ENCODE measurements at regions not wholly inside any gene's neighbourhood (a gene's known extent, or its start where the extent isn't known, plus 50 kb on each side); places are given as distances from the start of the nearest gene placed in this dataset.

- H3K27me3 ChIP-seq (replicated peaks in 1 of 4; ENCODE audit: control insufficient read depth in 3 of 4, extremely low read depth in 1 of 4, insufficient read depth in 3 of 4, low read length in 3 of 4), result no peaks in the 10 kb centered on the region
- no peak overlapping the region for H2BK12ac ChIP-seq (ENCODE audit: low read depth, low read length)
- H3K79me2 ChIP-seq (ENCODE audit: control insufficient read depth in 1 of 2, insufficient read depth in 2 of 2, low read length in 2 of 2), result no peaks in the 10 kb centered on the region
- WGBS, 2 experiments (ENCODE audit: extremely low coverage in 1 of 2, insufficient coverage in 1 of 2, insufficient read length in 1 of 2, insufficient replicate concordance in 2 of 2, low coverage in 1 of 2, low lambda C conversion rate in 2 of 2, missing lambda C conversion rate in 1 of 2), result 91% methylated on average over 4 of the region's 4 CpGs; no CpG with 5 or more reads in 1 of the 2 experiments
- H2AFZ ChIP-seq (ENCODE audit: low read length), result no peak overlapping the region
- H3K4ac ChIP-seq (replicated peaks; ENCODE audit: insufficient read length, low read depth, low read length), result no peak overlapping the region
- DNase-seq (ENCODE audit: low read depth in 1 of 2, low spot score in 2 of 2), result no peak
- H4K8ac ChIP-seq (ENCODE audit: extremely low read depth, insufficient read depth, low read length), result no peak overlapping the region
- no peaks in the 10 kb centered on the region for H3K79me1 ChIP-seq (ENCODE audit: low read depth, low read length)
- no peak overlapping the region for H3K4me3 ChIP-seq (ENCODE audit: extremely low read depth in 1 of 4, insufficient read depth in 2 of 4, low read depth in 3 of 4, low read length in 4 of 4)
- H3K23me2 ChIP-seq (ENCODE audit: low read depth, low read length), result no peaks in the 10 kb centered on the region; the same call in 1 of the 2 replicates
- H2BK20ac ChIP-seq (ENCODE audit: low read length), result no peak overlapping the region
- H3K9me3 ChIP-seq (ENCODE audit: insufficient read depth in 2 of 2, low read depth in 1 of 2, low read length in 1 of 2), result no peaks in the 10 kb centered on the region
- no peak overlapping the region for H2BK120ac ChIP-seq (replicated peaks; ENCODE audit: low read depth, low read length)
- FAIRE-seq, result no peak
- no peak overlapping the region for H3K9ac ChIP-seq (replicated peaks in 1 of 4; ENCODE audit: extremely low read depth in 1 of 4, low read depth in 3 of 4, low read length in 3 of 4)
- ChIA-PET POLR2A (ENCODE audit: partially characterized antibody) (interaction anchor here (1.1 kb wide), 1 partner anchor 11 kb away, joined by 3 read pairs; no protein-coding TSS in a partner anchor), CTCF (ENCODE audit: partially characterized antibody) (interaction anchor here (1.0 kb wide), 1 partner anchor 9 kb away, joined by 3 read pairs; no protein-coding TSS in a partner anchor)
- H3K4me1 ChIP-seq (replicated peaks in 1 of 4; ENCODE audit: control insufficient read depth in 3 of 4, insufficient read depth in 4 of 4, low read length in 3 of 4), result peaks cover 0 to 3% (median 0%) of the 10 kb centered on the region in 4 experiments; a peak in 1 of 7 replicates
- no peak overlapping the region for H3K23ac ChIP-seq (ENCODE audit: insufficient read length)
- H3K18ac ChIP-seq (ENCODE audit: extremely low read depth, low read length), result no peak overlapping the region
- H2AK5ac ChIP-seq (ENCODE audit: low read depth, low read length), result no peak overlapping the region
- no peak overlapping the region for H3K27ac ChIP-seq (ENCODE audit: low read depth, low read length)
- no peak overlapping the region for H3K14ac ChIP-seq (ENCODE audit: insufficient read length)
- no peak overlapping the region for H2BK15ac ChIP-seq (ENCODE audit: low read length)
- H3K4me2 ChIP-seq (ENCODE audit: insufficient read depth in 1 of 2, low read depth in 2 of 2, low read length in 2 of 2), result no peak overlapping the region
- H3K36me3 ChIP-seq (ENCODE audit: control insufficient read depth in 2 of 4, insufficient read depth in 4 of 4, low read length in 3 of 4), result no peaks in the 10 kb centered on the region
- no peak overlapping the region for H2BK5ac ChIP-seq (ENCODE audit: low read depth, low read length)
- H4K91ac ChIP-seq (replicated peaks; ENCODE audit: insufficient read length, low read length), result no peak overlapping the region
- no peaks in the 10 kb centered on the region for H4K20me1 ChIP-seq (replicated peaks in 1 of 2; ENCODE audit: control insufficient read depth in 1 of 2, insufficient read depth in 2 of 2, low read length in 2 of 2)
- H4K5ac ChIP-seq (ENCODE audit: insufficient read length, low read depth, low read length), result no peak overlapping the region
- H3K56ac ChIP-seq (replicated peaks; ENCODE audit: insufficient read length, low read depth, low read length), result no peak overlapping the region
- TF ChIP-seq JUN (IDR thresholded peaks at IDR 0.05; ENCODE audit: low read depth, low read length) (no peak), SIN3A (conservative IDR thresholded peaks at IDR 0.05 in 1 of 2, IDR thresholded peaks at IDR 0.05 in 1 of 2; ENCODE audit: low read depth in 1 of 2, low read length in 2 of 2) (no peak), GTF2F1 (IDR thresholded peaks at IDR 0.05; ENCODE audit: borderline replicate concordance, low read depth, low read length) (no peak), ATF2 (IDR thresholded peaks at IDR 0.05; ENCODE audit: low read length) (no peak), ASH2L (IDR thresholded peaks at IDR 0.05; ENCODE audit: low read length) (no peak), BCL11A (IDR thresholded peaks at IDR 0.05; ENCODE audit: low read depth in 2 of 2, low read length in 2 of 2) (no peak), SP2 (IDR thresholded peaks at IDR 0.05; ENCODE audit: low read length) (no peak), POLR2AphosphoS5 (IDR thresholded peaks at IDR 0.05; ENCODE audit: low read depth, low read length) (no peak), SAP30 (IDR thresholded peaks at IDR 0.05; ENCODE audit: insufficient read depth, insufficient replicate concordance, low read length) (no peak), NRF1 (IDR thresholded peaks at IDR 0.05; ENCODE audit: low read depth, low read length) (no peak), TAF7 (optimal IDR thresholded peaks at IDR 0.05; ENCODE audit: borderline replicate concordance, low read depth, low read length) (no peak), JUND (IDR thresholded peaks at IDR 0.05; ENCODE audit: low read length) (no peak), TAF1 (IDR thresholded peaks at IDR 0.05; ENCODE audit: low read depth, low read length) (no peak)
Observed at GRCh38 chr5:89722538-89722937, 687.0 kb downstream of the CETN3 start.
